ENCODE measurements at regions not wholly inside any gene's neighbourhood (a gene's known extent, or its start where the extent isn't known, plus 50 kb on each side); places are given as distances from the start of the nearest gene placed in this dataset.

GRCh38 chr11:11709447-11710239 lies 87.8 kb upstream of the GALNT18 start:
- H3K36me3 ChIP-seq (ENCODE audit: control insufficient read depth, insufficient read depth, low read length) = no peaks in the 10 kb centered on the region
- peaks cover 4% of the 10 kb centered on the region for H3K27me3 ChIP-seq (ENCODE audit: control insufficient read depth, insufficient read depth, low read length)
- CTCF ChIA-PET = no interaction called here
- POLR2A ChIA-PET = no interaction called here
- no peak for TF ChIP-seq CTCF (IDR thresholded peaks at IDR 0.05; ENCODE audit: insufficient read depth, low read depth, low read length)
- DNase-seq (ENCODE audit: low read depth) = no peak
- H3K4me3 ChIP-seq (ENCODE audit: low read depth, low read length) = no peak overlapping the region

DNA sequence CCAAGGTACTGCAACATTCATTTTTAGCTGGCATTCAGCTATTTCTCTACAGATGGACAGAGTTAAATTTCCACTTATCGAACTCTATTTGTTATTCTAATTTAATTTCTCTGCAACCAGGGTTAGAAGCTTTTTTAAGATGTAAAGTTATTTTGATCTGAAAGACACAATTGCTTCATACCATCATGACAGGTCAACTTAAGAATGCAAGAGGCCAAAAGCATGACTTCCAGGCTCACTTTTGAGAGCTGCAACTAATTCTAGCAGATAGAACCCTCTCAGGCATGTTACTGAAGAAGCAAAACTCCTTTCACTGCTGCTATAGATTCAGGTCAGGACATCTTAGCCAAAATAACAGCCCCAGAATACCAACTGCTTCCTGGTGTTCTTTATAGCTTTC lies 86.5 kb upstream of the GALNT18 start:
- no peak for TF ChIP-seq CTCF (IDR thresholded peaks at IDR 0.05; ENCODE audit: insufficient read depth, low read depth, low read length)
- ChIA-PET CTCF (no interaction called here), POLR2A (no interaction called here)
- no peaks in the 10 kb centered on the region for H3K36me3 ChIP-seq (ENCODE audit: control insufficient read depth, insufficient read depth, low read length)
- H3K27me3 ChIP-seq (ENCODE audit: control insufficient read depth, insufficient read depth, low read length) = peaks cover 6% of the 10 kb centered on the region
- no peak for DNase-seq (ENCODE audit: low read depth)
- H3K4me3 ChIP-seq (ENCODE audit: low read depth, low read length) = no peak overlapping the region

- DNase-seq (ENCODE audit: low read depth) = no peak
- Histone ChIP-seq H3K4me3 (ENCODE audit: low read depth, low read length) (no peak overlapping the region), H3K27me3 (ENCODE audit: control insufficient read depth, insufficient read depth, low read length) (peaks cover 6% of the 10 kb centered on the region), H3K36me3 (ENCODE audit: control insufficient read depth, insufficient read depth, low read length) (no peaks in the 10 kb centered on the region)
- POLR2A ChIA-PET = interaction anchor here (0.5 kb wide), 1 partner anchor 80 kb away, joined by 4 read pairs; no protein-coding TSS in a partner anchor
- no peak for TF ChIP-seq CTCF (IDR thresholded peaks at IDR 0.05; ENCODE audit: insufficient read depth, low read depth, low read length)
- CTCF ChIA-PET = interaction anchor here (0.6 kb wide), 1 partner anchor 424 kb away, joined by 3 read pairs; no protein-coding TSS in a partner anchor
Observed at GRCh38 chr11:11706028-11706427, 84.2 kb upstream of the GALNT18 start.

DNA sequence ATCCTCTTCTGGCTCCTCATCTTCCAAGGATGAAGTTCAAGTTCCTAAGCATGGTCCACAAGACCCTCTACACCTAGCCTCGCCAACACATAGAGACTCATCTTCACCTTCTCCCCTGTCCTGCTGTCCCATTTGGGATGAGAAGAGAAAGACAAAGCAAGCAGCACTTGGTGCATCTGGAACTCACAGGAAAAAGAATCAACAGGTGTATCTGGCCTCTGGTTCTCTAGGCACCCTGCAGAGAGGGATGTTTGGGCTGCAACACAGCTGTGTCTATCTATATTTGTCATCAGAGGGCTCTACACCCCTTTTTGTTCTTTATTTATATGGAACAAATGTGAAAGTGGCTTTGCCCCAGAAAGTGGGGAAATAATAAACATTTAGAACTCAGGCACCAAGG lies 82.1 kb upstream of the GALNT18 start:
- CTCF ChIA-PET = no interaction called here
- DNase-seq (ENCODE audit: low read depth) = no peak
- H3K27me3 ChIP-seq (ENCODE audit: control insufficient read depth, insufficient read depth, low read length) = peaks cover 6% of the 10 kb centered on the region
- H3K4me3 ChIP-seq (ENCODE audit: low read depth, low read length) = no peak overlapping the region
- TF ChIP-seq CTCF (IDR thresholded peaks at IDR 0.05; ENCODE audit: insufficient read depth, low read depth, low read length) = no peak
- POLR2A ChIA-PET = no interaction called here
- H3K36me3 ChIP-seq (ENCODE audit: control insufficient read depth, insufficient read depth, low read length) = no peaks in the 10 kb centered on the region

DNA sequence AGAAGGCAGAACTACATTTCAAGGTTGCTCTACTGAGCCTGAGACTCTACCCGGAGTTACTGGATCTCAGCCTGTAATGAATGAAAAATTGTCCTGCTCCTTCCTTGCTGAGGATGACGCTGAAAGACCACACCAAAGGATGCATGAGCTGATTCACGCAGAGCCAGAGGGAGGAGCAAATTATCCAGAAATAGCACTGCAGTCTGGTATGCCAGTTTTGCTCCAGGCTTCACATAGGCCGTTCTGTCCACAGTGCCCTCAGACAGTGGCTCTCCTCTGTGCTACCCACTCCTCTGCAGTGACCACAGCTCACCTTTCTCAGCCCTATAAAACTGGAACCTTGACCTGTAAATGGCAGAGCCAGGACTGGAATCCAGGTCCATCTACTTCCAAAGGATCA lies 79.3 kb upstream of the GALNT18 start:
- CTCF ChIA-PET = interaction anchor here (0.6 kb wide), 1 partner anchor 61 kb away, joined by 3 read pairs; no protein-coding TSS in a partner anchor
- POLR2A ChIA-PET = no interaction called here
- TF ChIP-seq CTCF (IDR thresholded peaks at IDR 0.05; ENCODE audit: insufficient read depth, low read depth, low read length) = no peak

More for the DNA sequence above, 79.3 kb upstream of the GALNT18 start:
- Histone ChIP-seq H3K4me3 (ENCODE audit: low read depth, low read length) (no peak overlapping the region), H3K27me3 (ENCODE audit: control insufficient read depth, insufficient read depth, low read length) (peaks cover 3% of the 10 kb centered on the region), H3K36me3 (ENCODE audit: control insufficient read depth, insufficient read depth, low read length) (no peaks in the 10 kb centered on the region)
- peak; percentile 1 for DNase-seq (ENCODE audit: low read depth)

Measured in BJ (cell line).